ENCODE measurements at regions not wholly inside any gene's neighbourhood (a gene's known extent, or its start where the extent isn't known, plus 50 kb on each side); places are given as distances from the start of the nearest gene placed in this dataset.

DNA sequence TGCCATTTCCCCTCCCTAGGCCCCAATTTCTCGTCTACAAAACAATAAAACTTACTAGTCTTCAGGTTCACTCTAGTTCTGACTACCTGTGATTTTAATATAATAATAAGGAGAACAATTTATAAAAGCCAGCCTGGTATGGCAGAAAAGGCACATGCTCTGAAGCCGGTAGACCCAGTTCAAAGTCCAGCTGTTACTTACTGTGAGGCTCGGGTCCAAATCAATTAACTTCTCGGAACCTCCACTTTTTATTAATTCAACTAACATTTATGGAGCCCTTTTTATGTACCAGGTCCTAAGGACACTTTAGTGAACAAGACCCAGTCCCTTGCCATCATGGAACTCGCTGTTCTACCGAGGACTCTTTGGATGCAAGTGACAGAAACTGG, 53.8 kb upstream of the SMAD3 start:
- no peak for DNase-seq (ENCODE audit: low spot score)
- Mint-ChIP-seq H3K27me3 (ENCODE audit: unreplicated experiment) (no peaks in the 10 kb centered on the region), H3K27ac (ENCODE audit: unreplicated experiment) (no peak overlapping the region), H3K4me1 (ENCODE audit: unreplicated experiment) (peaks cover 15% of the 10 kb centered on the region), H3K36me3 (ENCODE audit: low read depth, unreplicated experiment) (no peaks in the 10 kb centered on the region), H3K9me3 (ENCODE audit: unreplicated experiment) (no peaks in the 10 kb centered on the region), H3K4me3 (ENCODE audit: unreplicated experiment) (no peak overlapping the region)
- TF ChIP-seq, protein P1, sequence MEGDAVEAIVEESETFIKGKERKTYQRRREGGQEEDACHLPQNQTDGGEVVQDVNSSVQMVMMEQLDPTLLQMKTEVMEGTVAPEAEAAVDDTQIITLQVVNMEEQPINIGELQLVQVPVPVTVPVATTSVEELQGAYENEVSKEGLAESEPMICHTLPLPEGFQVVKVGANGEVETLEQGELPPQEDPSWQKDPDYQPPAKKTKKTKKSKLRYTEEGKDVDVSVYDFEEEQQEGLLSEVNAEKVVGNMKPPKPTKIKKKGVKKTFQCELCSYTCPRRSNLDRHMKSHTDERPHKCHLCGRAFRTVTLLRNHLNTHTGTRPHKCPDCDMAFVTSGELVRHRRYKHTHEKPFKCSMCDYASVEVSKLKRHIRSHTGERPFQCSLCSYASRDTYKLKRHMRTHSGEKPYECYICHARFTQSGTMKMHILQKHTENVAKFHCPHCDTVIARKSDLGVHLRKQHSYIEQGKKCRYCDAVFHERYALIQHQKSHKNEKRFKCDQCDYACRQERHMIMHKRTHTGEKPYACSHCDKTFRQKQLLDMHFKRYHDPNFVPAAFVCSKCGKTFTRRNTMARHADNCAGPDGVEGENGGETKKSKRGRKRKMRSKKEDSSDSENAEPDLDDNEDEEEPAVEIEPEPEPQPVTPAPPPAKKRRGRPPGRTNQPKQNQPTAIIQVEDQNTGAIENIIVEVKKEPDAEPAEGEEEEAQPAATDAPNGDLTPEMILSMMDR (IDR thresholded peaks at IDR 0.05; ENCODE audit: unreplicated experiment): no peak

DNA sequence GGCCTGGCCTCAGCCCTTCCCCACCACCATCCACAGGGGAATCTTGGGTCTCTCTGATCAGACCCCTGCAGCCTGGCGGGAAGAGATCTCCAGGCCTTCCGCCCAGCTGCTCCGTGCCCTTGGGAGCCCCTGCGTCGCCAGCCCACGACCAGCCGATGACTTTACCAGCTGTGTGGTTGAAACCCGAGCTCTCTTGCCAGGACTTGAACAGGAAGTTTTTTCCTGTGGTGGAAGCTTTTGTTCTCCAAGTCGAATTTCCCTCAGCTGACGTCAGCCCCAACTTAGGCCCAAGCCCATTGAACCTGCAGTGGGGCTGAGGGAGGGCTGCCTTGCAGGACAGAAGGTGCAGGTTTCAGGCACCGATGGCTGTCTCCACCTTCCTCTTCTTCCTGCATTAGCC, 51.7 kb upstream of the SMAD3 start:
- Mint-ChIP-seq H3K36me3 (ENCODE audit: low read depth, unreplicated experiment) (no peaks in the 10 kb centered on the region), H3K4me1 (ENCODE audit: unreplicated experiment) (peaks cover 20% of the 10 kb centered on the region), H3K4me3 (ENCODE audit: unreplicated experiment) (no peak overlapping the region), H3K27ac (ENCODE audit: unreplicated experiment) (peak overlapping the region; percentile 77), H3K9me3 (ENCODE audit: unreplicated experiment) (no peaks in the 10 kb centered on the region), H3K27me3 (ENCODE audit: unreplicated experiment) (peaks cover 1% of the 10 kb centered on the region)
- TF ChIP-seq, protein P1 (IDR thresholded peaks at IDR 0.05; ENCODE audit: unreplicated experiment): no peak
- peak; percentile 41 for DNase-seq (ENCODE audit: low spot score)

All from endothelial cell (in vitro differentiated cells).